ENCODE measurements at regions not wholly inside any gene's neighbourhood (a gene's known extent, or its start where the extent isn't known, plus 50 kb on each side); places are given as distances from the start of the nearest gene placed in this dataset.

- TF ChIP-seq, protein P1, sequence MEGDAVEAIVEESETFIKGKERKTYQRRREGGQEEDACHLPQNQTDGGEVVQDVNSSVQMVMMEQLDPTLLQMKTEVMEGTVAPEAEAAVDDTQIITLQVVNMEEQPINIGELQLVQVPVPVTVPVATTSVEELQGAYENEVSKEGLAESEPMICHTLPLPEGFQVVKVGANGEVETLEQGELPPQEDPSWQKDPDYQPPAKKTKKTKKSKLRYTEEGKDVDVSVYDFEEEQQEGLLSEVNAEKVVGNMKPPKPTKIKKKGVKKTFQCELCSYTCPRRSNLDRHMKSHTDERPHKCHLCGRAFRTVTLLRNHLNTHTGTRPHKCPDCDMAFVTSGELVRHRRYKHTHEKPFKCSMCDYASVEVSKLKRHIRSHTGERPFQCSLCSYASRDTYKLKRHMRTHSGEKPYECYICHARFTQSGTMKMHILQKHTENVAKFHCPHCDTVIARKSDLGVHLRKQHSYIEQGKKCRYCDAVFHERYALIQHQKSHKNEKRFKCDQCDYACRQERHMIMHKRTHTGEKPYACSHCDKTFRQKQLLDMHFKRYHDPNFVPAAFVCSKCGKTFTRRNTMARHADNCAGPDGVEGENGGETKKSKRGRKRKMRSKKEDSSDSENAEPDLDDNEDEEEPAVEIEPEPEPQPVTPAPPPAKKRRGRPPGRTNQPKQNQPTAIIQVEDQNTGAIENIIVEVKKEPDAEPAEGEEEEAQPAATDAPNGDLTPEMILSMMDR (optimal IDR thresholded peaks at IDR 0.05 in 1 of 3, IDR thresholded peaks at IDR 0.05 in 1 of 3, conservative IDR thresholded peaks at IDR 0.05 in 1 of 3; ENCODE audit: extremely low read depth in 1 of 3, insufficient read depth in 2 of 3, low read length in 3 of 3) = no peak
- TF ChIP-seq EZH2 (IDR thresholded peaks at IDR 0.05; ENCODE audit: low read length) = no peak
Observed at GRCh38 chr14:62076825-62077605, 314.8 kb downstream of the SNAPC1 start.

Data from keratinocyte (primary cell).